ENCODE measurements at regions not wholly inside any gene's neighbourhood (a gene's known extent, or its start where the extent isn't known, plus 50 kb on each side); places are given as distances from the start of the nearest gene placed in this dataset.

DNA sequence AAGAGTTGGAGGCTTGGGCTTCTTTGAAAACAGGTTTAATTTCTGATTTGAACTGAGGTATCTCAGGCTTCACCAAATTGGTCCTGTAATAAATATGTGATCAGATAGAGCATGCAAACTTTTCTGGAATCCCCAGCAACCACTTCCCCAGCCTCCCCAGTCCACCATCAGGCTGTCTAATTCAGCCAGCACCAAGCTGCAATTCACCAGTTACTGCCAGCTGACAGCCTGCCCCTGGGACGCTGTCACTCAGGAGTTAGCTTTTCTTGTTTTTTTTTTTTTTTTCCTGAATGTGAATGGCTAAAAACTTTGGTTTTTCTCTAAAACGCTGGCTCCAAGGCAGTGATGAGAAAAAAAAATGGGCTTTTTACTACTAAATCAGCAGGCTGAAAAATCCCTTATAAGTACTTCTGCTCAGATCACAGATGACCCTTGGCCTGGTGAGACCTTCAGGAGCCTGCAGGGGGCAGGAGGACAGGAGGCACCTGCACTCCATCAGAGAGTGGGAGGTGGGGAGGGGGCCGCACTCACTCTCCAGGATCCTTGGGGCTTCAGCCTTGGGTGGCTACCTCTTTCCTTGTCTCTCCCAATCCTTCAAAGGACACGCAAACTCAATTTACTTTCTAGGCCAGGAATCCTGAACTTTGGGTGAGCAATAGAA, 349.4 kb downstream of the GATA3 start:
- TF ChIP-seq NR2F1 (conservative IDR thresholded peaks at IDR 0.05) (no peak; the same call in 1 of the 2 replicates), POLR2A (IDR thresholded peaks at IDR 0.05; ENCODE audit: low read depth, low read length) (no peak), ZNF217 (IDR thresholded peaks at IDR 0.05) (no peak), SUZ12 (IDR thresholded peaks at IDR 0.05; ENCODE audit: unreplicated experiment) (no peak), KLF5 (IDR thresholded peaks at IDR 0.05; ENCODE audit: partially characterized antibody) (no peak), CEBPB (IDR thresholded peaks at IDR 0.05; ENCODE audit: borderline replicate concordance in 1 of 2, low read depth in 2 of 2, low read length in 2 of 2) (no peak), ZNF274 (IDR thresholded peaks at IDR 0.05; ENCODE audit: insufficient read depth, insufficient read length) (no peak)
- TF ChIP-seq, protein P1, sequence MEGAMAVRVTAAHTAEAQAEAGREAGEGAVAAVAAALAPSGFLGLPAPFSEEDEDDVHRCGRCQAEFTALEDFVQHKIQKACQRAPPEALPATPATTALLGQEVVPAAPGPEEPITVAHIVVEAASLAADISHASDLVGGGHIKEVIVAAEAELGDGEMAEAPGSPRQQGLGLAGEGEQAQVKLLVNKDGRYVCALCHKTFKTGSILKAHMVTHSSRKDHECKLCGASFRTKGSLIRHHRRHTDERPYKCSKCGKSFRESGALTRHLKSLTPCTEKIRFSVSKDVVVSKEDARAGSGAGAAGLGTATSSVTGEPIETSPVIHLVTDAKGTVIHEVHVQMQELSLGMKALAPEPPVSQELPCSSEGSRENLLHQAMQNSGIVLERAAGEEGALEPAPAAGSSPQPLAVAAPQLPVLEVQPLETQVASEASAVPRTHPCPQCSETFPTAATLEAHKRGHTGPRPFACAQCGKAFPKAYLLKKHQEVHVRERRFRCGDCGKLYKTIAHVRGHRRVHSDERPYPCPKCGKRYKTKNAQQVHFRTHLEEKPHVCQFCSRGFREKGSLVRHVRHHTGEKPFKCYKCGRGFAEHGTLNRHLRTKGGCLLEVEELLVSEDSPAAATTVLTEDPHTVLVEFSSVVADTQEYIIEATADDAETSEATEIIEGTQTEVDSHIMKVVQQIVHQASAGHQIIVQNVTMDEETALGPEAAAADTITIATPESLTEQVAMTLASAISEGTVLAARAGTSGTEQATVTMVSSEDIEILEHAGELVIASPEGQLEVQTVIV (IDR thresholded peaks at IDR 0.05; ENCODE audit: borderline replicate concordance, partially characterized antibody): no peak
- TF ChIP-seq, protein P2, sequence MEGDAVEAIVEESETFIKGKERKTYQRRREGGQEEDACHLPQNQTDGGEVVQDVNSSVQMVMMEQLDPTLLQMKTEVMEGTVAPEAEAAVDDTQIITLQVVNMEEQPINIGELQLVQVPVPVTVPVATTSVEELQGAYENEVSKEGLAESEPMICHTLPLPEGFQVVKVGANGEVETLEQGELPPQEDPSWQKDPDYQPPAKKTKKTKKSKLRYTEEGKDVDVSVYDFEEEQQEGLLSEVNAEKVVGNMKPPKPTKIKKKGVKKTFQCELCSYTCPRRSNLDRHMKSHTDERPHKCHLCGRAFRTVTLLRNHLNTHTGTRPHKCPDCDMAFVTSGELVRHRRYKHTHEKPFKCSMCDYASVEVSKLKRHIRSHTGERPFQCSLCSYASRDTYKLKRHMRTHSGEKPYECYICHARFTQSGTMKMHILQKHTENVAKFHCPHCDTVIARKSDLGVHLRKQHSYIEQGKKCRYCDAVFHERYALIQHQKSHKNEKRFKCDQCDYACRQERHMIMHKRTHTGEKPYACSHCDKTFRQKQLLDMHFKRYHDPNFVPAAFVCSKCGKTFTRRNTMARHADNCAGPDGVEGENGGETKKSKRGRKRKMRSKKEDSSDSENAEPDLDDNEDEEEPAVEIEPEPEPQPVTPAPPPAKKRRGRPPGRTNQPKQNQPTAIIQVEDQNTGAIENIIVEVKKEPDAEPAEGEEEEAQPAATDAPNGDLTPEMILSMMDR (IDR thresholded peaks at IDR 0.05 in 2 of 3, conservative IDR thresholded peaks at IDR 0.05 in 1 of 3; ENCODE audit: control insufficient read depth in 2 of 3, extremely low read depth in 1 of 3, insufficient read depth in 1 of 3, low read depth in 3 of 3, low read length in 3 of 3): no peak
- TF ChIP-seq, protein P3, sequence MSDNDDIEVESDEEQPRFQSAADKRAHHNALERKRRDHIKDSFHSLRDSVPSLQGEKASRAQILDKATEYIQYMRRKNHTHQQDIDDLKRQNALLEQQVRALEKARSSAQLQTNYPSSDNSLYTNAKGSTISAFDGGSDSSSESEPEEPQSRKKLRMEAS (IDR thresholded peaks at IDR 0.05; ENCODE audit: low read depth, low read length): no peak
